ENCODE measurements at regions not wholly inside any gene's neighbourhood (a gene's known extent, or its start where the extent isn't known, plus 50 kb on each side); places are given as distances from the start of the nearest gene placed in this dataset.
"Not testable (repeated sequence)": the region's sequence is repeated elsewhere in the genome, so short reads cannot be mapped to it uniquely, and the experiment has no call there.

GRCh38 chr5:85556464-85556863 is 1061.3 kb upstream of the COX7C start:
- no peak for DNase-seq

DNA sequence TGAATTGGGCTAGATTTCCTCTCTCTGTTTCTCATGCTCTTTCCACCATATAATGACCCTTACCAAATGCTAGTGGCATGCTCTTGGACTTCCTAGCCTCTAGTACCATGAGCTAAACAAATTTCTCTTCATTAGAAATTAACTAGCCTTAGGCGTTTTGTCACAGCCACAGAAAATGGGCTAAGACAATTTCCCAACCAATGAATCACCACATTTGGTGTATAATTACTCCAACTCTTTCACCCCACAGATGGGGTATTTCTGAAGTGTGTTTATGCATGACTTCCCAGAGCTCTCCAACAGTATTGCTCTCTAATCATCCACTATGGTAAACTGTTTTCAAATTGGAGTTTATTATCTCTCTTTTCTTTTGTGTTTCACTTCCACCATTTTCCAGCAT is 1041.1 kb upstream of the COX7C start:
- no peak for DNase-seq

- not testable (repeated sequence) for DNase-seq
Observed at GRCh38 chr5:85587806-85588205, 1029.9 kb upstream of the COX7C start.

GRCh38 chr5:85588268-85588667 is 1029.5 kb upstream of the COX7C start:
- not testable (repeated sequence) for DNase-seq

- DNase-seq: no peak
Observed at GRCh38 chr5:85590764-85591163, 1027.0 kb upstream of the COX7C start.

GRCh38 chr5:85591311-85591710 is 1026.4 kb upstream of the COX7C start:
- DNase-seq: no peak

DNA sequence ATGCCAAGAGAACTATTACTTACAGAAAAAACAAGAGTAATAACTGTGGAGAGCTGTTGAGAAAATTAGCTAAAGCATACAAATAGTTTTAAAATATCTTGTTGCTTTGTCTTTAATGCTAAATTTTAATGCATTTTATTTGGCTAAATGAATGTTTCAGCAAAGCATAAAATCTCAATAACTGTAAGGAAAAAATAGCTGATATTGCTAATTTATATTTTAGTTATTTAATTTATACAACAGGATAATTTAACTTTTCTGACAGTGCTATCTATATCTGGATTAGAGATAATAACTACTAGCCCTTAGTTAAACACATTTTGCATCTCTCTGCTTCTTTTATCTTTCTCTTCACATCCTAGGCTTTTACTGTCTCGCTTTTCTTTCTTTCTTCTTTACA is 1014.9 kb upstream of the COX7C start:
- no peak for DNase-seq

DNA sequence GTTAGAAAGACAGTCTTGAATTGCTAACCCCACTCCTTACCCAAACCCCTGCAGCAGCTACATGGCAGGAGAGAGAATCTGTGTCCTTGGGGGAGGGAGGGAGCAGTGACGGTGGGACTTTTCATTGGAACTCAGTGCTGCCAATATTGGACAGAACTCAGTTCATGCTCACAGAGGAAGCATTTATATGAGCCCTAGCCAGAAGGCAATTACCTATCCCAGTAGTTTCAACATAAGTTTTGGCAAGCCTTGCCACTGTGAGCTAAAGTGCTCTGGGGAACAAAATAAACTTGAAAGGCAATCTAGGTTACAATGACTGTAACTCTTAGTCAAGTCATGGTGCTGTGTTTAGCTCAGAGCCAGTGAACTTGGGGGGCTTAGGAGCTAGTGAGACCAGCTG is 1013.4 kb upstream of the COX7C start:
- DNase-seq: no peak

DNA sequence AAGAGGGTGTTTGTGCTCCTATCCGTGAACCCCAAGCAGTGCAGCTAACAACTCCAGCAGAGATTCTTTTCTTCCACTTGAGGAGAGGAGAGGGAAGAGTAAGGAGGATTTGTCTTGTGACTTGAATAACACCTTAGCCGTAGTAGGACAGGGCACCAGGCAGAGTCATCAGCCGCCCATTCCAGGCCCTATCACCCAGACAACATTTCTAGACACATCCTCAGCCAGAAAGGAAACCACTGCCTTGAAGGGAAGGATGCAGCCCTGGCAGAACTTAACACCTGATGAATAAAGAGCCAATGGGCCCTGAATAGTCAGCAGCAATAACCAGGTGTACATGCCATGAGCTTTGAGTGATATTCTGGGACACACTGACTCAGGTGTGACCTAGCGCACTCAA is 1013.0 kb upstream of the COX7C start:
- no peak for DNase-seq

GRCh38 chr5:85605381-85605780 is 1012.4 kb upstream of the COX7C start:
- DNase-seq: no peak

GRCh38 chr5:85614489-85614888 is 1003.3 kb upstream of the COX7C start:
- DNase-seq: no peak

- DNase-seq: no peak
Observed at GRCh38 chr5:85621668-85622067, 996.1 kb upstream of the COX7C start.

- no peak for DNase-seq
Observed at GRCh38 chr5:85628153-85628552, 989.6 kb upstream of the COX7C start.

DNA sequence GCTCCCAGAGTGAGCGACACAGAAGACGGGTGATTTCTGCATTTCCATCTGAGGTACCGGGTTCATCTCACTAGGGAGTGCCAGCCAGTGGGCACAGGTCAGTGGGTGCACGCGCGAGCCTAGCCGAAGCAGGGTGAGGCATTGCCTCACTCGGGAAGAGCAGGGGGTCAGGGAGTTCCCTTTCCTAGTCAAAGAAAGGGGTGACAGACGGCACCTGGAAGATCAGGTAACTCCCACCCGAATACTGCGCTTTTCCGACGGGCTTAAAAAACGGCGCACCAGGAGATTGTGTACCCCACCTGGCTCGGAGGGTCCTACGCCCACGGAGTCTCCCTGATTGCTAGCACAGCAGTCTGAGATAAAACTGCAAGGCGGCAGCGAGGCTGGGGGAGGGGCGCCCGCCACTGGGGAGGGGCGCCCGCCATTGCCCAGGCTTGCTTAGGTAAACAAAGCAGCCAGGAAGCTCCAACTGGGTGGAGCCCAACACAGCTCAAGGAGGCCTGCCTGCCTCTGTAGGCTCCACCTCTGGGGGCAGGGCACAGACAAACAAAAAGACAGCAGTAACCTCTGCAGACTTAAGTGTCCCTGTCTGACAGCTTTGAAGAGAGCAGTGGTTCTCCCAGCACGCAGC is 979.1 kb upstream of the COX7C start:
- DNase-seq: not testable (repeated sequence)

- DNase-seq: no peak
Observed at GRCh38 chr5:85646036-85646435, 971.7 kb upstream of the COX7C start.

- no peak for DNase-seq
Observed at GRCh38 chr5:85646641-85647040, 971.1 kb upstream of the COX7C start.

DNA sequence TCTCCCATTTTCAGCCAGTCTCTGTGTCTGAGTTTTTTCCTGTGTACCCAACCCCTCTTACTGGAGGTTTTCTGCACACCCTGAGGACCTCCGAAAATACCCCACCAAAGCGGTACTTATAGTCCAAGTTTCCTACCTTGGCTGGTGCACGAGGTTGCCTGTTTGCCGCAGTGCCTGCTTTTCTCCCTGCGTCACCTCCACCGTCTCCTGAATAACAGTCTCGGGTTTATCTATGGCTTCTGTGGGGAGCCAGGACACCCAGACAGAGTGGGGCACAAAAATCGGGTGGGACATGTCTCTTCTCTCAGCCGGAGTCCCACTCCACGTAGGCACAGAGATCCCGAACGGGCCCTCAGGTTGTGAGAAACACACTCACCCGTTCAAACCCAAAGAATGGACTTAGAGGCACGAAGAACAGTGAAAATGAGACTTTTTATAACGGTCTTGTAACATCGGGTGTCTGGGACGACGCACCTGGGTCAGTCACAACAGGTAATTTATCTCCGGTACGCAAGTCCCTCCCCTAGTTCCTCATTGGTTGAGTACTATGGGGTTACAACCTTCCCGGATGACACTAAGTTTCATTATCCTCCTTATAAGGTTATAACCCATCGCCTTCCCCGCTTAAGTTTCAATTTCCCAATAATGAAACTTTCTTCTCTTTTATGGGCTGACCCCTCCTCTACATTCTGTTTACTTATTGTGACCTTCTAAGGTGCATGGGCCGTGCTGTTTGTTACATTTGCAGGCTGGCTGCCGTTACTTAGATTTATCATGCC is 970.2 kb upstream of the COX7C start:
- DNase-seq: no peak

GRCh38 chr5:85648495-85648894 is 969.2 kb upstream of the COX7C start:
- no peak for DNase-seq

GRCh38 chr5:85651731-85652130 is 966.0 kb upstream of the COX7C start:
- DNase-seq: no peak

- not testable (repeated sequence) for DNase-seq
Observed at GRCh38 chr5:85654144-85654543, 963.6 kb upstream of the COX7C start.

DNA sequence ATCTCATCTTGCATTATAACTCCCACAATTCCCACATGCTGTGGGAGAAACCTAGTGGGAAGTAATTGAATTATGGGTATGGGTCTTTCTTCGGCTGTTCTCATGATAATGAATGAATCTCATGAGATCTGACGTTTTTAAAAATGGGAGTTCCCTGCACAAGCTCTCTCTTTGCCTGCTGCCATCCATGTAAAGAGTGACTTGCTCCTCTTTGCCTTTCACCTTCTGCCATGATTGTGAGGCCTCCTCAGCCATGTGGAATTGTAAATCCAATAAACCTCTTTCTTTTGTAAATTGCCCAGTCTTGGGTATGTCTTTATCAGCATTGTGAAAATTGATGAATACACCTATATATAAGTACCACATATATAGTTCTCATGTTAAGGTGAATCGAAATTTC is 961.7 kb upstream of the COX7C start:
- DNase-seq: no peak

GRCh38 chr5:85657328-85657727 is 960.4 kb upstream of the COX7C start:
- not testable (repeated sequence) for DNase-seq

GRCh38 chr5:85662969-85663707 is 954.6 kb upstream of the COX7C start:
- DNase-seq: not testable (repeated sequence)

DNA sequence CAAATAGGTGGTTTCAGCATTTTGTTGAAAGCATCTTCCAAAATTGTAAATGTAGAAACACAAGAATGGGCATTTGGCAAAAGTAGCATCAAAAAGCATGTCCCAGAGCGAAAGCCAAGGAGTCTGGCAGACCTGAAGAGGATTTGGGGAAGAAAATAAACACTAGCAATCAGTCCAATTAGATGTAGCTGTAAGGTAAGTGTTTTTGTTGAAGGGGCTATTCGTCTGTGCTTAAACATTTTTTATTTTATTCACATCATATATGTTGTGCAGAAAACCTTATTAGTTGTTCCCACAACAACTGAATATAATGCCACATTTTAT is 954.1 kb upstream of the COX7C start:
- DNase-seq: no peak
